Ascending aorta (tissue), 2 donors: ENCODE measurements at regions not wholly inside any gene's neighbourhood (a gene's known extent, or its start where the extent isn't known, plus 50 kb on each side); places are given as distances from the start of the nearest gene placed in this dataset.

Source experiments
- DNase-seq, 2 donors: peaks; one replicate each; pipeline ENCODE4 v3.0.0-alpha.2; 2019; ENCODE audit warnings: low spot score in 2 of 2
- H3K27ac ChIP-seq, 2 donors: fragments of 200-600 bp; sonication (generic); one replicate each; pipeline ENCODE4 v1.5.1; 2016 to 2017; ENCODE audit warnings: mild to moderate bottlenecking in 1 of 2
- H3K27me3 ChIP-seq: fragments of 200-600 bp; sonication (generic); one replicate; pipeline ENCODE4 v1.5.1; 2017
- H3K36me3 ChIP-seq, 2 donors: fragments of 200-600 bp; sonication (generic); one replicate each; pipeline ENCODE4 v1.5.1; 2016
- H3K4me1 ChIP-seq, 2 donors: fragments of 200-600 bp; sonication (generic); one replicate each; pipeline ENCODE4 v1.5.1; 2016 to 2017; ENCODE audit warnings: mild to moderate bottlenecking in 1 of 2
- H3K4me3 ChIP-seq, 2 donors: fragments of 200-600 bp; sonication (generic); one replicate each; pipeline ENCODE4 v1.5.1; 2016 to 2017; ENCODE audit warnings: mild to moderate bottlenecking in 1 of 2
- H3K9me3 ChIP-seq, 2 donors: fragments of 200-600 bp; sonication (generic); one replicate each; pipeline ENCODE4 v1.5.1; 2016
- CTCF ChIP-seq, 3 experiments: fragments of 200-600 bp in 2 of 3; fragments of 450-650 bp in 1 of 3; sonication (generic) in 2 of 3; IDR thresholded peaks; one replicate each; pipeline ENCODE4 v1.5.1; 2016 to 2019; ENCODE audit warnings: antibody characterized with exemption in 3 of 3, mild to moderate bottlenecking in 1 of 3, moderate library complexity in 1 of 3
- intact Hi-C: fragments of 100-400 bp; cut with DNase I; formaldehyde crosslinking; loops from one replicate; pipeline ENCODE4 v1.15.1; 2023

- intact Hi-C loops: no loop called here
- Histone ChIP-seq H3K4me1 (no peaks in the 10 kb centered on the region), H3K27ac (no peak overlapping the region), H3K4me3 (no peak overlapping the region), H3K36me3 (no peaks in the 10 kb centered on the region), H3K27me3 (no peaks in the 10 kb centered on the region), H3K9me3 (no peaks in the 10 kb centered on the region)
- no peak for DNase-seq
- no peak for TF ChIP-seq CTCF (IDR thresholded peaks at IDR 0.05)
Observed at GRCh38 chr2:15825276-15825980, 114.9 kb upstream of the MYCN start.

GRCh38 chr2:15826273-15826717 is 114.1 kb upstream of the MYCN start:
- intact Hi-C loops: no loop called here
- Histone ChIP-seq H3K27me3 (no peaks in the 10 kb centered on the region), H3K4me3 (no peak overlapping the region), H3K27ac (no peak overlapping the region), H3K36me3 (no peaks in the 10 kb centered on the region), H3K4me1 (no peaks in the 10 kb centered on the region), H3K9me3 (no peaks in the 10 kb centered on the region)
- DNase-seq: no peak
- TF ChIP-seq CTCF (IDR thresholded peaks at IDR 0.05): no peak

- no peaks in the 10 kb centered on the region for H3K36me3 ChIP-seq
- H3K4me1 ChIP-seq: no peaks in the 10 kb centered on the region
- intact Hi-C loops: no loop called here
- no peak for TF ChIP-seq CTCF (IDR thresholded peaks at IDR 0.05)
- no peak for DNase-seq
- H3K27ac ChIP-seq: no peak overlapping the region
- H3K27me3 ChIP-seq: no peaks in the 10 kb centered on the region
- H3K9me3 ChIP-seq: no peaks in the 10 kb centered on the region
- H3K4me3 ChIP-seq: no peak overlapping the region
Observed at GRCh38 chr2:15827001-15827400, 113.3 kb upstream of the MYCN start.

GRCh38 chr2:15828576-15828975 is 111.8 kb upstream of the MYCN start:
- no peak for TF ChIP-seq CTCF (IDR thresholded peaks at IDR 0.05)
- H3K27ac ChIP-seq: no peak overlapping the region
- no peaks in the 10 kb centered on the region for H3K36me3 ChIP-seq
- intact Hi-C loops: no loop called here
- no peaks in the 10 kb centered on the region for H3K9me3 ChIP-seq
- no peaks in the 10 kb centered on the region for H3K27me3 ChIP-seq
- H3K4me1 ChIP-seq: no peaks in the 10 kb centered on the region
- no peak for DNase-seq
- no peak overlapping the region for H3K4me3 ChIP-seq

GRCh38 chr2:15829091-15829801 is 111.1 kb upstream of the MYCN start:
- H3K4me3 ChIP-seq: no peak overlapping the region
- no peaks in the 10 kb centered on the region for H3K36me3 ChIP-seq
- no peak for DNase-seq
- H3K27ac ChIP-seq: no peak overlapping the region
- intact Hi-C loops: no loop called here
- TF ChIP-seq CTCF (IDR thresholded peaks at IDR 0.05): no peak
- no peaks in the 10 kb centered on the region for H3K9me3 ChIP-seq
- H3K27me3 ChIP-seq: no peaks in the 10 kb centered on the region
- no peaks in the 10 kb centered on the region for H3K4me1 ChIP-seq
